Activated CD4-positive, alpha-beta T cell treated with anti-CD3 and anti-CD28 coated beads, Interleukin-2, Interleukin-6, amounts not matched to agents 100 ng/mL and 50 ng/mL, durations not matched to agents 16 hours and 8 hours (primary cell): ENCODE measurements at regions not wholly inside any gene's neighbourhood (a gene's known extent, or its start where the extent isn't known, plus 50 kb on each side); places are given as distances from the start of the nearest gene placed in this dataset.

Experiments used
- DNase-seq: peaks from one replicate; pipeline ENCODE4 v3.0.0-alpha.2; 2020

DNA sequence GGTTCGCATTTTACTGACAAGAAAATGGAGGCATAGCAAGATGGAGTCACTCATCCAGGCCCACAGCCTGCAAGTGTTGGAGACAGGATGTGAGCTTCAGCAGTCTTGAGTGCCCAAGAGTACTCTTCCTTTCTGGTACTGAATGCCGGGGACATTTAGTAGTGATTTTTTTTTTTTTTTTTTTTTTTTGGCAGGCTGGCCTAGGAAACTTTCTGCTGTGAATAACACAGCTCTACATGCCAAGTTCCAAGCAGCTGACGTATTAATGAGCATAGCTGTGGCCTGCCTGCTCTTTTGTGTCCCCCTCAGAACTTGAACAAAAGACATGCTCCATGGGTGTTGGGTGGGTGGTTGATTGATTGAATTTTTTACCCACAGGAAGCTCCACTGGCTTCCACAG is 195.5 kb upstream of the CADM1 start:
- no peak for DNase-seq

DNA sequence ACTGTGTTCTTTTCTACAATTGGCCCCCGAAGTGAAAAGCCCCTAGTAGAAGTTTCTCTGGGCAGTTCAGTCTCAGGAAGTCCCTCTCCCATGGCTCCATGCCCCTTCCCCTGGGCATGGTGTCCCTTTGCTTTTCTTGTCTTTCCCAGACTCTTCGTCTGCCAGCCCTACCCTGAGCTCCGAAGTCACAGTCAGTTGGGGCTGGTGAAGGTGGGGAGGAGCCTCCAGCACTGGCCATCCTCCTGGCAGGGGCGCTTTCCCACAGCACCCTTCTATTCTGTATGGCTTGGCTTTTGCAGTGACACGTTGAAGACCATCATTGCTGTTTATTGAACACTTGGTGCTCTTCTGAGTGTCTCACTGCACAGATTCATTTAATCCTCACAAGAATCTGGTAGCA is 195.1 kb upstream of the CADM1 start:
- no peak for DNase-seq

DNA sequence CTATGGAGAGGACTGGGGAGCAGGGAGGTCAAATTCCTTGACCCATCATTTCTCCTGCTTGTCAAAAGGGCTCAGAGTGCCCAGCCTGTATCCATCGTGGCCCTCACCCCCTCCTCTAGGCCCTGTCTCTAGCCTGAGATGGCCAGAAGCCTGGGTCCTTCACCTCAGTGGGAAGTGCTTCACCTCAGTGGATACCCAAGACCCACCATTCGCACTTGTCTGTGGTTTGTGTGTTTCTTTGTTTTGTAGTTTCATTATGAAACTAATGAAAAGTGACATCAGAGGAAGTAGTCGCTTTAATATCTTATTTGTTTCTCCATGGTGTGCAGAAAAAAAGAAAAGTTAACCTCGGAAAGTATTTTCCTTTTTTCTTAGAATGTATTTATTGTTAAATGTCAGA is 194.0 kb upstream of the CADM1 start:
- DNase-seq, result no peak

DNA sequence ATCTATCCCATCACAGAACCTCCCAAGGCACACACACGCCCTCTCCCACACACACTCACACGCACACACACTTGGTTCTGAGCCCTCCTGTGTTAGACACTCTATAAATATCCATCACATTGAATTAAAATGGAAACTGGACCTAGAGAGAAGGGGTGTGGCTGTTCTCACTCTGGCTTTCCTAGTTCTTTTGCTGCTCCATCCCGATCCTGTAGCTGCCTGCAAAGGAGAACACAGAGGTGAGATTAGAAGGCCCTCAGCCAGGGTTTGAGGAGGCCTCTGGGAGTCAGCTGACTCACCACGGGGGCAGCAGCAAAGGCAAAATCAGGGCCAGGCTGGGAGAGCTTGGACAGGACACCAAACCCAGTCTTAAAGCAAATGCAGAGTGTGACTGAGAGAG is 192.3 kb upstream of the CADM1 start:
- no peak for DNase-seq

DNA sequence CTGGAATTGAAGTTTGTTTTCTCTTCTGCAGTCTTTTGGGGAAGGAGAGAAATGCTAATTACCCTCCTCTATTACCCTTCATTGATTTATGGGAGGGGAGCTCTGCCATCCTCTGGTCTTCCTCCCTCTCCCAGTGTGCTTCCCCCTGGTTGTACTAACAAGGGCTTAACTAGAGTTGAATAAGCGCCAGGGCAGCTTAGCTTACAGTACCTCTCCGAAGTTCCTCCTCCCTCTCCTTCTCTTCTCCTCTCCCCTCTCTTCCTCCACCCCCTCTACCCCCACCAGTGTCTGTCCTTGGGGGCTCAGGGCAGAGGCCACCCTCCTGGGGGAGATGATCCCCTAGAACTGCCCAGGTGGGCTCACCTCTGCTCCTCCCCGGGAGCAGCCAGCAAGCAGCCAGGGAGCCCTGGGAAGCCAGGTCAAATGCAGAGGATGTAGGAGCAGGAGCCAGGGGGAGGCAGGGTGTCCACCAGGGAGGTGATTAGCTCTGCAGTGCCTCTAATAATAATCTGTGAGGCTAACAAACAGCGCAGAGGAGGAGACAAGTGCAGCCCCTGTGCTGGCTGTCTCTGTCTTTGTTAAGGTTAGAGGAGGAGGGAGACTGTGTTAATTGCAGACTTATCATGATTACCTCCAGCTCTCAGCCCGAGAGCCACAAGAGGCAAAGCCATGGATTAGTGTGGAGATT is 191.6 kb upstream of the CADM1 start:
- no peak for DNase-seq

- no peak for DNase-seq
Observed at GRCh38 chr11:115693002-115693401, 188.8 kb upstream of the CADM1 start.

DNA sequence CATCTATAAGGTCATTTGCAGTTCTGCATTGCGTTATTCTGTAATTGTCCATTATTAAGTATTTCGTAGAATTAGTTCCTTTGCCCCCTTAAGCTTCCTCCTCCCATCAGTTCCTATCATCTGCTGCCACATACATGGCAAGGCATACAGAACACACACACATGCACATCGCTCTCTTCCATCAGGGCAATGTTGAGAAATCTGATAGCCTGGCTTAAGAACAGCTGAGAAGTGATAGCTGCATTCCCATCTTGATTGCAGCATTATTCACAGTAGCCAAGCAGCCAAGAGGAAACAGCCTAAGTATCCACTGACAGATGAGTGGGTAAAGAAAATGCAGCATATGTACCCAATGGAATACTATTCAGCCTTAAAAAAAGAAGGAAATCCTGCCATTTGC is 186.8 kb upstream of the CADM1 start:
- no peak for DNase-seq

GRCh38 chr11:115687934-115688333 is 183.7 kb upstream of the CADM1 start:
- no peak for DNase-seq

DNA sequence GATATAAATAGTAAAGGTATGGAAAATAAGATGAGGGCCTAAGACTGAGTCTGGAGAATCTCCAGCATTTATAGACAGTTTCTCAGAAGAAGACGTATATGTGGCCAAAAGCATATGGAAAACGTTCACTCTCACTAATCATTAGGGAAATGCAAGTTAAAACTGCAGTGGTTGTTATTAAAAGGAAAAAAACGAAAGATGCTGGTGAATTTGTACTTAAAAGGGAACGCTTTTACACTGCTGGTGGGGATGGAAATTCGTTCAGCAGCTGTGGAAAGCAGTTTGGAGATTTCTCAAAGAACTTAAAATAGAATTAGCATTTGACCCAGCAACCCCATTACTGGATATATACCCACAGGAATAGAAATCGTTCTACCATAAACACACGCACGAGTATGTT is 180.5 kb upstream of the CADM1 start:
- no peak for DNase-seq

- no peak for DNase-seq
Observed at GRCh38 chr11:115684135-115684534, 179.9 kb upstream of the CADM1 start.

DNA sequence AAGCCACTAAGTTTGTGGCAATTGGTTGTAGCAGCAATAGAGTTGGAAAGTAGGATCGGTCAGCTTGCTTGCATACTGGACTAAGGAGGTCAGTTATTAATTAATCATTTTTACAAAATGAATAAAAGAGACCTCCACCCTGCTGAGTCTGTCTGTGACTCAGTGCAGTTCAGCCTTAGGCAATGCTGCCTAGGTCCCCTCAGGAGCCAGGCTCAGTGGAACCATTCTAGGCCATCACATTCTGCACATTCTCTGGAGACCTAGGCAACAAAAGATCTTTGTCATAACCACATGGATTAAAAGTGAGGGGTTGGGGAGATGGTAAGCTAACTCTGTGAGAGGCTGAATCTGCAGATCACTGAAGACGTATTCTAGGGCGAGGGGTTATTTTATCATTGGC is 178.7 kb upstream of the CADM1 start:
- DNase-seq, result no peak

DNA sequence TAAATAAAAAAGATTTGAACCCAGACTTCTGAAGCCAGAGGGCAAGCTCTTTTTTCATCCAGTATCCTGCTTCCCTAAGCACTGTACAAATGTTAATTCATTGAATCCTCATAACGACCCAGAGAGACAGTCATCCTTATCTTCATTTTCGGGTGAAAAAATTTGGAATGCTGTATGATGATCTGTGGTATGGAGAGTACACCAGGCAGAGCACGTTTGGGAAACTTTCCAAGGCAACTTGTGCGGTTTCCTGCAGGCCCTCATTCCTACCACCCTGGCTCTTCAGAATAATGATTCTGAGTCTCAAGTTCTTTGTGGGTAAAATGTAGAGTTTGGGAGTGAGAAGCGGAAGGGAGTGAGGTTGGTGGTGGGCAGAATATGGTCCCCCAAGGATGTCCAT is 177.9 kb upstream of the CADM1 start:
- no peak for DNase-seq

- DNase-seq, result no peak
Observed at GRCh38 chr11:115679945-115680344, 175.7 kb upstream of the CADM1 start.

GRCh38 chr11:115678942-115679341 is 174.7 kb upstream of the CADM1 start:
- DNase-seq, result no peak

DNA sequence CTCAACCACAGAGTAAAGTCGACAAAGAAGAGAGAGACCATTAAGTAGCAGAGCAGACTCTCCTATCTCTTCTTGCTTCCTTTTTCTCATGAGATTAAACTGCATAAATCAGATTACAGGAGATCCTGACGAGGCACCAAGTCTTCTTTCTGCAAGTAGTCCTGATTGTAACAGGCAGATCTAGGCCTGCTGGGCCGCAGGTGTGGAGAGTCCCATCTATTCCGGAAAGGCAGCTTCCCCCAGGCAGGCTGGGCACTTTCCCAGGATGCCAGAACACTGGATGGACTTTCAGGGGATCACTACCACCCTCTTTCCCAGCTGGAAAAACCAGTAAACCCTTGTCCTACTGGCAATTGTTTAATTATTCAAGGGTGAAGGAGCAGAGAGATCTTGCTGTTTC is 173.0 kb upstream of the CADM1 start:
- DNase-seq, result no peak

GRCh38 chr11:115676768-115677167 is 172.6 kb upstream of the CADM1 start:
- DNase-seq, result no peak

DNA sequence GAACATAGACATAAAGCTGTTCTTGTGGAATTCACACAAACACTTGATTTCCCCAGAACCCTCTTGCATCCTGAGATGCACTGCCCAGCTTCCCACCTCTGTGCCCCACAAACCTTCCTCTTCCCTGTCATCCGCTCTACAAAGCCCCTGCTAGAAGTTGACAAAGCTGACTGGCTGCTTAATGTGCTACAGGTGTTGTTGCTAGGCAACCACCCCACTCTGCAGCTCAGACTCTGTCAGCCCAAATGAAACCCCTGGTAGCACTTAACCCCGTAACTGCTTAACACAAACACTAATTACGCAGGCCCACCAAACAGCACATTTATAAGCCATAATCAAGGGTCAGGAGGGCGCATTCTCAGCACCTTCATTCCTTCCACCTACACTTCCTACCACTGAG is 172.0 kb upstream of the CADM1 start:
- no peak for DNase-seq

- no peak for DNase-seq
Observed at GRCh38 chr11:115674937-115675544, 170.8 kb upstream of the CADM1 start.

- no peak for DNase-seq
Observed at GRCh38 chr11:115674176-115674936, 170.1 kb upstream of the CADM1 start.

GRCh38 chr11:115673720-115674119 is 169.5 kb upstream of the CADM1 start:
- DNase-seq, result no peak

- no peak for DNase-seq
Observed at GRCh38 chr11:115672999-115673411, 168.8 kb upstream of the CADM1 start.

GRCh38 chr11:115672412-115672811 is 168.2 kb upstream of the CADM1 start:
- DNase-seq, result no peak

- DNase-seq, result no peak
Observed at GRCh38 chr11:115670538-115671205, 166.5 kb upstream of the CADM1 start.

GRCh38 chr11:115665958-115666357 is 161.7 kb upstream of the CADM1 start:
- no peak for DNase-seq
